HCT116 (cell line): ENCODE measurements at regions not wholly inside any gene's neighbourhood (a gene's known extent, or its start where the extent isn't known, plus 50 kb on each side); places are given as distances from the start of the nearest gene placed in this dataset.

ENCODE experiments used
- POLR2A ChIP-seq: IDR thresholded peaks from 2 replicates; pipeline ENCODE4 v1.7.0; 2011; ENCODE audit warnings: borderline replicate concordance; ENCODE audit not compliant: insufficient read depth, insufficient read length; ENCODE audit errors: extremely low read depth
- RAD21 ChIP-seq: IDR thresholded peaks from 2 replicates; pipeline ENCODE4 v1.6.1; 2012; ENCODE audit warnings: low read depth, mild to moderate bottlenecking
- ZNF274 ChIP-seq: fragments of 200-500 bp; sonication (Bioruptor generic); IDR thresholded peaks from 2 replicates; pipeline ENCODE4 v1.6.1; 2014; ENCODE audit warnings: mild to moderate bottlenecking, low read depth, low read length, inconsistent platforms
- TF ChIP-seq, protein P1 (sequence below), 3 experiments: fragments of 200-600 bp in 1 of 3; sonication (generic) in 1 of 3; IDR thresholded peaks in 2 of 3; conservative IDR thresholded peaks in 1 of 3; 2 replicates each; pipeline ENCODE4 v1.5.1; 2012 to 2017; ENCODE audit warnings: low read depth in 2 of 3, low read length in 2 of 3, antibody characterized with exemption in 1 of 3, borderline replicate concordance in 1 of 3, control low read depth in 1 of 3, mild to moderate bottlenecking in 1 of 3, mixed read lengths in 1 of 3, mixed run types in 1 of 3, moderate library complexity in 1 of 3; ENCODE audit not compliant: insufficient read depth in 1 of 3
- TF ChIP-seq, protein P2 (sequence below): IDR thresholded peaks from 2 replicates; pipeline ENCODE4 v1.6.1; 2012; ENCODE audit warnings: low read depth

DNA sequence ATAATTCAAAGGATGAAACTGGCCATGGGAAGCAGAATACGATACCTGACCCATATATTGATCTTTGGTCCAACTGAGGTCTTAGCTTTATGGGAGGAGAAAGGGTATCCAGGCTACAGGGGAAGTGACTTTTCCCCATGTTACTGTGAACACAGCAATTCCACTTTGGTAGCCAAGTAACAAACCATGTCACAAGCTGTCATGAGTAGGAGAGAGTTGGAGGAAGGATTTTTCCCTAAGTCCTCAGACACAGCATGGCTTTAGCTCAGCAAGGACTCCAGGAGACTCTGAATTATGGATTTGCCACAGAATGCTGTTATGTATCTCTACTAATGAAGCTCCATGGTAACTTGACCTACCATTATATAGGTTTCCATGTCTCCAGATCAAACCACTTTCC, 56.5 kb upstream of the GNAO1 start:
- no peak for TF ChIP-seq POLR2A
- TF ChIP-seq RAD21 = no peak
- TF ChIP-seq, protein P1, sequence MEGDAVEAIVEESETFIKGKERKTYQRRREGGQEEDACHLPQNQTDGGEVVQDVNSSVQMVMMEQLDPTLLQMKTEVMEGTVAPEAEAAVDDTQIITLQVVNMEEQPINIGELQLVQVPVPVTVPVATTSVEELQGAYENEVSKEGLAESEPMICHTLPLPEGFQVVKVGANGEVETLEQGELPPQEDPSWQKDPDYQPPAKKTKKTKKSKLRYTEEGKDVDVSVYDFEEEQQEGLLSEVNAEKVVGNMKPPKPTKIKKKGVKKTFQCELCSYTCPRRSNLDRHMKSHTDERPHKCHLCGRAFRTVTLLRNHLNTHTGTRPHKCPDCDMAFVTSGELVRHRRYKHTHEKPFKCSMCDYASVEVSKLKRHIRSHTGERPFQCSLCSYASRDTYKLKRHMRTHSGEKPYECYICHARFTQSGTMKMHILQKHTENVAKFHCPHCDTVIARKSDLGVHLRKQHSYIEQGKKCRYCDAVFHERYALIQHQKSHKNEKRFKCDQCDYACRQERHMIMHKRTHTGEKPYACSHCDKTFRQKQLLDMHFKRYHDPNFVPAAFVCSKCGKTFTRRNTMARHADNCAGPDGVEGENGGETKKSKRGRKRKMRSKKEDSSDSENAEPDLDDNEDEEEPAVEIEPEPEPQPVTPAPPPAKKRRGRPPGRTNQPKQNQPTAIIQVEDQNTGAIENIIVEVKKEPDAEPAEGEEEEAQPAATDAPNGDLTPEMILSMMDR (IDR thresholded peaks at IDR 0.05 in 2 of 3, conservative IDR thresholded peaks at IDR 0.05 in 1 of 3; ENCODE audit: borderline replicate concordance in 1 of 3, insufficient read depth in 1 of 3, low read depth in 2 of 3, low read length in 2 of 3) = no peak
- TF ChIP-seq ZNF274 = no peak
- TF ChIP-seq, protein P2, sequence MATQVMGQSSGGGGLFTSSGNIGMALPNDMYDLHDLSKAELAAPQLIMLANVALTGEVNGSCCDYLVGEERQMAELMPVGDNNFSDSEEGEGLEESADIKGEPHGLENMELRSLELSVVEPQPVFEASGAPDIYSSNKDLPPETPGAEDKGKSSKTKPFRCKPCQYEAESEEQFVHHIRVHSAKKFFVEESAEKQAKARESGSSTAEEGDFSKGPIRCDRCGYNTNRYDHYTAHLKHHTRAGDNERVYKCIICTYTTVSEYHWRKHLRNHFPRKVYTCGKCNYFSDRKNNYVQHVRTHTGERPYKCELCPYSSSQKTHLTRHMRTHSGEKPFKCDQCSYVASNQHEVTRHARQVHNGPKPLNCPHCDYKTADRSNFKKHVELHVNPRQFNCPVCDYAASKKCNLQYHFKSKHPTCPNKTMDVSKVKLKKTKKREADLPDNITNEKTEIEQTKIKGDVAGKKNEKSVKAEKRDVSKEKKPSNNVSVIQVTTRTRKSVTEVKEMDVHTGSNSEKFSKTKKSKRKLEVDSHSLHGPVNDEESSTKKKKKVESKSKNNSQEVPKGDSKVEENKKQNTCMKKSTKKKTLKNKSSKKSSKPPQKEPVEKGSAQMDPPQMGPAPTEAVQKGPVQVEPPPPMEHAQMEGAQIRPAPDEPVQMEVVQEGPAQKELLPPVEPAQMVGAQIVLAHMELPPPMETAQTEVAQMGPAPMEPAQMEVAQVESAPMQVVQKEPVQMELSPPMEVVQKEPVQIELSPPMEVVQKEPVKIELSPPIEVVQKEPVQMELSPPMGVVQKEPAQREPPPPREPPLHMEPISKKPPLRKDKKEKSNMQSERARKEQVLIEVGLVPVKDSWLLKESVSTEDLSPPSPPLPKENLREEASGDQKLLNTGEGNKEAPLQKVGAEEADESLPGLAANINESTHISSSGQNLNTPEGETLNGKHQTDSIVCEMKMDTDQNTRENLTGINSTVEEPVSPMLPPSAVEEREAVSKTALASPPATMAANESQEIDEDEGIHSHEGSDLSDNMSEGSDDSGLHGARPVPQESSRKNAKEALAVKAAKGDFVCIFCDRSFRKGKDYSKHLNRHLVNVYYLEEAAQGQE = no peak
